Colonic mucosa (tissue), 4 donors: ENCODE measurements at regions not wholly inside any gene's neighbourhood (a gene's known extent, or its start where the extent isn't known, plus 50 kb on each side); places are given as distances from the start of the nearest gene placed in this dataset.
A peak's percentile ranks its signal among the peaks of the same experiment; 100 is the strongest.

Source experiments
- DNase-seq: peaks from one replicate; pipeline ENCODE4 v3.0.0-alpha.2; 2020
- H3K27ac ChIP-seq: fragments of 200-600 bp; one replicate; pipeline ENCODE4 v1.8.0; 2021
- H3K27me3 ChIP-seq: fragments of 200-600 bp; one replicate; pipeline ENCODE4 v1.8.0; 2021
- H3K36me3 ChIP-seq: fragments of 200-600 bp; one replicate; pipeline ENCODE4 v1.8.0; 2021
- H3K4me1 ChIP-seq: fragments of 200-600 bp; one replicate; pipeline ENCODE4 v1.8.0; 2021; ENCODE audit warnings: mild to moderate bottlenecking
- H3K4me3 ChIP-seq: fragments of 200-600 bp; one replicate; pipeline ENCODE4 v1.8.0; 2021
- H3K9ac ChIP-seq, 2 donors: one replicate each; pipeline ENCODE4 v1.7.0; 2013; ENCODE audit warnings: control low read depth in 2 of 2, low read depth in 2 of 2, low read length in 2 of 2
- H3K9me3 ChIP-seq: fragments of 200-600 bp; one replicate; pipeline ENCODE4 v1.8.0; 2021
- intact Hi-C: fragments of 100-400 bp; cut with DNase I; formaldehyde crosslinking; loops from one replicate; pipeline ENCODE4 v1.14.1; 2022
- TF ChIP-seq, protein P1 (sequence below): fragments of 200-600 bp; IDR thresholded peaks from one replicate; pipeline ENCODE4 v1.8.0; 2022; ENCODE audit warnings: antibody characterized with exemption, mild to moderate bottlenecking
- donor health status: healthy.
- donor health status: DM: no; HTN: no; CAD: no.
- donor health status: DM: no; HTN: no; CAD: no.

DNA sequence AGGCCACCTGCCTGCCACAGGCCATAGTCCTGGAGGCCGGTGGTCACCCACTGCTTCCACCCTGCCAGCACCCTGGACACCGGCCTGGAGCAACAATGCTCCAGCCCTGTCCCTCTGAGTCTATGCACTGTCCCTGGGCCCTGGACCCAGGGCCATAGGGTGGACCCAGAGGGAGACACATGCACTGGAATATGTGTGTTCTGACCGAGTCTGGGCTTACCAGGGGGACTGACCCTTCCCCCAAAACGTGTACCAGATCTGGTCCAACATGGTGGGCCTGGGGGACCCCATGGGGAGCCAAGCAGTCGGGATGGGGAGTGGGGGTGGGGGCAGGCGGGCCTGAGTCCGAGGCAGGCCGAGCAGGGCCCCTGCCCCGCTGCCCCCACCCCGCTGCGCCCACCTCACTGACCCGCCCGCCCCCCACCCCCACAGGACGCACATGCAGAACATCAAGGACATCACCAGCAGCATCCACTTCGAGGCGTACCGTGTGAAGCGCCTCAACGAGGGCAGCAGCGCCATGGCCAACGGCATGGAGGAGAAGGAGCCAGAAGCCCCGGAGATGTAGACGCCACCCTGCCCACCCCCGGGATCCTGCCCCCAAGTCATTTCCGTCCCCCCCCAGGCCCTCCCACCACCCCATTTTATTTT lies 357.4 kb downstream of the SEC14L1 start:
- no peak for DNase-seq
- TF ChIP-seq, protein P1, sequence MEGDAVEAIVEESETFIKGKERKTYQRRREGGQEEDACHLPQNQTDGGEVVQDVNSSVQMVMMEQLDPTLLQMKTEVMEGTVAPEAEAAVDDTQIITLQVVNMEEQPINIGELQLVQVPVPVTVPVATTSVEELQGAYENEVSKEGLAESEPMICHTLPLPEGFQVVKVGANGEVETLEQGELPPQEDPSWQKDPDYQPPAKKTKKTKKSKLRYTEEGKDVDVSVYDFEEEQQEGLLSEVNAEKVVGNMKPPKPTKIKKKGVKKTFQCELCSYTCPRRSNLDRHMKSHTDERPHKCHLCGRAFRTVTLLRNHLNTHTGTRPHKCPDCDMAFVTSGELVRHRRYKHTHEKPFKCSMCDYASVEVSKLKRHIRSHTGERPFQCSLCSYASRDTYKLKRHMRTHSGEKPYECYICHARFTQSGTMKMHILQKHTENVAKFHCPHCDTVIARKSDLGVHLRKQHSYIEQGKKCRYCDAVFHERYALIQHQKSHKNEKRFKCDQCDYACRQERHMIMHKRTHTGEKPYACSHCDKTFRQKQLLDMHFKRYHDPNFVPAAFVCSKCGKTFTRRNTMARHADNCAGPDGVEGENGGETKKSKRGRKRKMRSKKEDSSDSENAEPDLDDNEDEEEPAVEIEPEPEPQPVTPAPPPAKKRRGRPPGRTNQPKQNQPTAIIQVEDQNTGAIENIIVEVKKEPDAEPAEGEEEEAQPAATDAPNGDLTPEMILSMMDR: no peak
- Histone ChIP-seq H3K27me3 (no peaks in the 10 kb centered on the region), H3K9ac (no peak overlapping the region), H3K9me3 (no peaks in the 10 kb centered on the region), H3K4me1 (no peaks in the 10 kb centered on the region), H3K27ac (no peak overlapping the region), H3K4me3 (no peak overlapping the region), H3K36me3 (no peaks in the 10 kb centered on the region)
- intact Hi-C loops: loop anchor here (10.0 kb wide), 1 partner anchor 223 kb away; no protein-coding TSS in a partner anchor

DNA sequence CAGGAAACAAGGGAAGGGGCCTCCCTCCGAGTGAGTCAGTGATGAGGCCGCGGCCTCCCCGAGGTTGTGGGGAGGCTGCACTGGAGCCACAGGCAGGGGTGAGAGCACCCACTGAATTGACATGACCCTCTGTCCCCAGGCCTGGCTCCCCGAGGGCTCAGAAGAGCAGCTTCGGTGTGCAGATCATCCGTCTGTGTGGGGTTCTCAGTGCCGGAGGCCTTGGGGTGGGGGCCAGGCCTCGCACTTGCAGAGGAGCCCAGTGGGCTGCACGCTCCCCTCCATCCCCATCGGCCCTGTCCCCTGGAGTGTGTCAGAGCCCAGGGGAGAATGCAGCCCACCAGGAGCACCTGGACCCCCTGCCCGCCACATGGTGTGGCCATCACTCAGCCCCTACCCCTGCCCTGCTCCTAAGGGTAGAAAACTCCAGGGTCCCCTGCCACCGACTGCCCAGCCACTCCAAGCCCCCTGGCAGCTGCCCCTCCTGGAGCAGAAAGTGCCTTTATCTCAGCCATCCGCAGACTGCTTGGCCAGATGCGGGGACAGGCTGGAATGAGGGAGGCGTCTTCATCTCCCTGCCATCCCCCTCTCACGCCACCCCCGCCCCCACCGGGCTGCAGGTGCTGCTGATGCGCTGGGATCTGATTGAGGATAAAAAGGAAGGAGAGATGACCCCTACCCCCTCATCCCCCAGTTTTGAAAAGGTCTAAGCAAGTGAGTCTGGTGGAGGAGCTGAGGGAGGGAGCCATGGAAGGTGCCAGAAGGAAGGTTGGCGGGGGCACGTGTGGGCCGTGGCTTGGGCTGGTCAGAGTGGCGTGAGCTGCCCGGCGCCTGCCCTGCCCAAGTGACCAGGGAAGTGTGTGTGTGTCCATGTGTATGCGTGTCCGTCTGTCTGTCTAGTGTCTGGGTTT lies 358.3 kb downstream of the SEC14L1 start:
- H3K36me3 ChIP-seq: no peaks in the 10 kb centered on the region
- no peak for DNase-seq

DNA sequence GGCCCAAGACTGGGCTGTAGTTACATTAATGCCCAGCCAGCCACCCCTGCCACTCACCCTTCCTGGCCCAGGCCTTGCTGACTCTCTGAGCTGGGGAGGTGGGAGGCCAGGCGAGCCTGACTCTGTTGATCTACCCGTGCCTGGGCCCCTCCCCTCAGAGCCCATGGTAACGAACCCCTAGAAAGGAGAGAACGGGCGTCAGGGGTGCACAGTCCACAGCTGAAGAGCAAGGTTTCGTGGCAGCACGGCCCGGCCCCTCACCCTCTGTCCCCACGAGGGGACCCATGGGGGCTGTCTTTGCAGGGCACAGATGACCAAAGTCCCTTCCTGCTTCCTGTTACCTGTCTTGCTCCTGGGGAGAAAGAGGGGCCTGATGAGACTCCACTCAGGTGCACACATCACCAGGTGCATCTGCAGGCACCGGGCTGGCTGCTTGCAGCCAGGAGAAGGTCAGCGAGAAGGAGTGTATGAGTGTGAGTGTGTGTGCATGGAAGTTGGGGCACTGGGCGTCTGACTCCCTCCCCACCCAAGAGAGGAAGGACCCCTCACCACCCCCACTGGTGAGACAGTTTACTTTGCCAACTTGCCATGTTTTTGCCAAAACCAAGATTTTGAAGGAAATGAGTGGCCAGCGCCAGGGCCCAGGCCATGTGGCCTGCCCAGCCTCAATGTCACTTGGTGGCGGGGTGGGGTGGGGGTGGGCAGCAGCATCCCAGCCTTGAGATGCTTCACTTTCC lies 359.1 kb downstream of the SEC14L1 start:
- no peaks in the 10 kb centered on the region for H3K4me1 ChIP-seq
- H3K9ac ChIP-seq: no peak overlapping the region
- H3K27me3 ChIP-seq: no peaks in the 10 kb centered on the region
- intact Hi-C loops: loop anchor here (10.0 kb wide), 1 partner anchor 225 kb away; no protein-coding TSS in a partner anchor
- DNase-seq: no peak
- TF ChIP-seq, protein P1: no peak
- H3K9me3 ChIP-seq: no peaks in the 10 kb centered on the region
- H3K4me3 ChIP-seq: no peak overlapping the region
- no peaks in the 10 kb centered on the region for H3K36me3 ChIP-seq
- H3K27ac ChIP-seq: no peak overlapping the region

More for the DNA sequence above, 358.3 kb downstream of the SEC14L1 start:
- intact Hi-C loops: loop anchor here (10.0 kb wide), 1 partner anchor 224 kb away; no protein-coding TSS in a partner anchor
- Histone ChIP-seq H3K4me1 (no peaks in the 10 kb centered on the region), H3K9ac (no peak overlapping the region), H3K9me3 (no peaks in the 10 kb centered on the region), H3K4me3 (no peak overlapping the region), H3K27me3 (no peaks in the 10 kb centered on the region), H3K27ac (no peak overlapping the region)
- TF ChIP-seq, protein P1: no peak

DNA sequence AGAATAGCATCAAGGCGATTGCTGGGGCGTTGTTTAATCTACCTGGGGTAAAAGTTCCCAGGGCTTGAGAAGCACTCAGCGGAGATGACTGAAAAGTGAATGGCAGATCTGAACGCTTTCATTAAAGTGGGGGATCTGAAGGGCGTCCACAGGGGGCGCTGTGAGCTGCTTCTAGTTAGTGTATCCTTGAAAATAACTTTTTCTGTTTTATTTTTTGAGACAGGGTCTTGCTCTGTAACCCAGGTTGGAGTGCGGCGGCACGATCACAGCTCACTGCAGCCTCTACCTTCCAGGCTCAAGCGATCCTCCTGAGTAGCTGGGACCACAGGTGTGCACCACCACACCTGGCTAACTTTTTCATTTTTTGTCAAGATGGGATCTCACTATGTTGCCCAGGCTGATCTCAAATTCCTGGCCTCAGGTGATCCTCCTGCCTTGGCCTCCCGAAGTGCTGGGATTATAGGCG lies 360.4 kb downstream of the SEC14L1 start:
- no peak for DNase-seq
- TF ChIP-seq, protein P1: peak; percentile 17
- intact Hi-C loops: no loop called here
- no peak overlapping the region for H3K4me3 ChIP-seq
- no peak overlapping the region for H3K27ac ChIP-seq
- no peaks in the 10 kb centered on the region for H3K36me3 ChIP-seq
- no peaks in the 10 kb centered on the region for H3K4me1 ChIP-seq
- no peak overlapping the region for H3K9ac ChIP-seq
- no peaks in the 10 kb centered on the region for H3K9me3 ChIP-seq
- no peaks in the 10 kb centered on the region for H3K27me3 ChIP-seq
